Fibroblast of skin of back (primary cell): ENCODE measurements at regions not wholly inside any gene's neighbourhood (a gene's known extent, or its start where the extent isn't known, plus 50 kb on each side); places are given as distances from the start of the nearest gene placed in this dataset.
"Not testable (repeated sequence)": the region's sequence is repeated elsewhere in the genome, so short reads cannot be mapped to it uniquely, and the experiment has no call there.

Experiments used
- DNase-seq: peaks from one replicate; pipeline ENCODE4 v3.0.0-alpha.2; 2013

GRCh38 chr9:30239878-30240277 lies 2144.6 kb upstream of the ACO1 start:
- no peak for DNase-seq

GRCh38 chr9:30243467-30243866 lies 2141.0 kb upstream of the ACO1 start:
- DNase-seq = no peak

GRCh38 chr9:30244877-30245276 lies 2139.6 kb upstream of the ACO1 start:
- no peak for DNase-seq

GRCh38 chr9:30250872-30251271 lies 2133.6 kb upstream of the ACO1 start:
- DNase-seq = no peak

- DNase-seq = no peak
Observed at GRCh38 chr9:30258094-30258493, 2126.3 kb upstream of the ACO1 start.

- DNase-seq = no peak
Observed at GRCh38 chr9:30280229-30280900, 2104.1 kb upstream of the ACO1 start.

- no peak for DNase-seq
Observed at GRCh38 chr9:30289435-30289834, 2095.0 kb upstream of the ACO1 start.

GRCh38 chr9:30292026-30292425 lies 2092.4 kb upstream of the ACO1 start:
- DNase-seq = not testable (repeated sequence)

GRCh38 chr9:30293231-30293630 lies 2091.2 kb upstream of the ACO1 start:
- no peak for DNase-seq

GRCh38 chr9:30299126-30299780 lies 2085.2 kb upstream of the ACO1 start:
- DNase-seq = no peak

- DNase-seq = no peak
Observed at GRCh38 chr9:30301271-30301963, 2083.0 kb upstream of the ACO1 start.

- no peak for DNase-seq
Observed at GRCh38 chr9:30310711-30311110, 2073.7 kb upstream of the ACO1 start.

- DNase-seq = no peak
Observed at GRCh38 chr9:30329431-30329830, 2055.0 kb upstream of the ACO1 start.

- no peak for DNase-seq
Observed at GRCh38 chr9:30348904-30349303, 2035.5 kb upstream of the ACO1 start.

- DNase-seq = no peak
Observed at GRCh38 chr9:30349526-30350513, 2034.6 kb upstream of the ACO1 start.

GRCh38 chr9:30356221-30356620 lies 2028.2 kb upstream of the ACO1 start:
- DNase-seq = no peak

- DNase-seq = no peak
Observed at GRCh38 chr9:30362373-30362772, 2022.1 kb upstream of the ACO1 start.

- DNase-seq = not testable (repeated sequence)
Observed at GRCh38 chr9:30366140-30366539, 2018.3 kb upstream of the ACO1 start.

- no peak for DNase-seq
Observed at GRCh38 chr9:30382271-30382670, 2002.2 kb upstream of the ACO1 start.

- DNase-seq = no peak
Observed at GRCh38 chr9:30410273-30410672, 1974.2 kb upstream of the ACO1 start.

GRCh38 chr9:30411571-30411970 lies 1972.9 kb upstream of the ACO1 start:
- no peak for DNase-seq

- DNase-seq = no peak
Observed at GRCh38 chr9:30459156-30459555, 1925.3 kb upstream of the ACO1 start.

- no peak for DNase-seq
Observed at GRCh38 chr9:30476826-30477225, 1907.6 kb upstream of the ACO1 start.
